ENCODE measurements at regions not wholly inside any gene's neighbourhood (a gene's known extent, or its start where the extent isn't known, plus 50 kb on each side); places are given as distances from the start of the nearest gene placed in this dataset.

DNA sequence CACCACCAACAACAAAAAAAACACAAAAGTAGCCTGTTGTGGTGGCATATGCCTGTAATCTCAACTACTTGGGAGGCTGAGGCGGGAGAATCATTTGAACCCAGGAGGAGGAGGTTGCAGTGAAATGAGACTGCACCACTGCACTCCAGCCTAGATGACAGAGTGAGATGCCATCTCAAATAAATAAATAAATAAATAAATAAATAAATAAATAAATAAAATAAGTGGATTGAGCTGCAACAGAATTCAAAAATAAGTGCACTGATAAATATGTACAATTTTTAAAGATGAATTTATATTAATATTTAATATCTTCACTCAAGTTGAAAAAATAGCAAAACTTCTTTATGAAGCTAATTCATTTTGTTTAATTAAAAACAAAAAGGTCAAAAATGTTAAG, 259.6 kb downstream of the IRX2 start:
- TF ChIP-seq POLR2A (IDR thresholded peaks at IDR 0.05; ENCODE audit: low read length) (no peak), GATA1 (IDR thresholded peaks at IDR 0.05; ENCODE audit: low read depth, low read length) (no peak)
